ENCODE measurements at regions not wholly inside any gene's neighbourhood (a gene's known extent, or its start where the extent isn't known, plus 50 kb on each side); places are given as distances from the start of the nearest gene placed in this dataset.

DNA sequence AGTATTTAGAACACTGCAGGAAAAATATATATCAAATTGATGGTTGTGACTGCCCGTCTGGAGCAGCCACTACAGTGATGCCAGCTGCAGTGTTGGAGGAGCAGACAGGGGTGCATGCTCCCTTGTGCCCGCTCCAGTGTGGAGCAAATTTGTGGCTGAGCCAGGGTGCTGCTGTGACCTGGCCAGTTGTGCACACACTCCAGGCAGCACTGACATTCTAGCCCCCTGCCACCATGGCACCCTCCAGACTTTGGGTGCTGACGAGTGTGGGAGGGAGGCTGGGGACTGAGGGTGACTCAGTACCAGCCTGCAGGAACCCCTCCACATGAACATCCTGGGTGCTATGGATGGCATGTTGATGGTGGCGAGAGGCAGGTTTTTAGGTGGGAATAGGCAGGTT is 160.0 kb upstream of the PCDH15 start:
- DNase-seq = no peak

- DNase-seq = no peak
These were observed 157.8 kb upstream of the PCDH15 start for GRCh38 chr10:54958844-54959243.

DNA sequence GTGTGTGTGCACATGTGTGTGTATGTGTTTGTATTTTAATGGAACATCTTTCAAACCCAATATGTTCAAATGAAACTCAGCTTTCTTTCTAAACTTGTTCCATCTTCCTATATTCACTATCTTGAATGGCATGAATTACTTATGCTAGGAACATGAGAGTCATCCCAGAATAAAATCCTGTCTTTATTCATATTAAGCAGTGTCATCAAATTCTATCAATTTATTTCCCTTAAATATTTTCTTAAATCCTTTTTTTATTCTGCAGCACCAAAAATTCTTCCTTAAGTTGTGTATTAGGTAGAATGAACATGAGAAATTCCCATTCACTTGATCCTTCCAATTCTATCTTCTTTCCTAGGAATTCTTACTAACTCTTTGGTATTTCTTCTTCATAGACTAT is 146.6 kb upstream of the PCDH15 start:
- DNase-seq = no peak

GRCh38 chr10:54940418-54940817 is 139.4 kb upstream of the PCDH15 start:
- DNase-seq = no peak

GRCh38 chr10:54914049-54914448 is 113.0 kb upstream of the PCDH15 start:
- no peak for DNase-seq

DNA sequence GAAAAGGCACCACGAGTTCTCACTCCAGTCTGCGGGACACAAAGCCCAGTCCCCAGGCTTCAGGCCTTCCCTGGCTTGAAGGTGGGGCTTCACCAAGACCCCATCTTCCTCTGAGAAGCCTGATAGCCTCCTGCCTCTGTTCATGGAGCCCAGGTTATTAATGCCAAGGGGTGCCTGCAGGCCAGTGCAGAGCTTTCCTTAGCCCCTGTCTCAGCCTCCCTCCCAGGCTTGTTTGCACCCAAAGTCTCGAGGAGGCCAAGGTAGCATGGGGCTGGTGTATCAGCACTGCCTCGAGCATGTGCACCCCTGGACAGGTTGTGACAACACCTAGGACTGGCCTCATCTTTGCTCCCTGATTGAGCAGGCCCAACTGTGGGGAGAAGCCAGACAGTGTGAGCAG is 108.1 kb upstream of the PCDH15 start:
- DNase-seq = no peak

- DNase-seq = no peak
These were observed 107.0 kb upstream of the PCDH15 start for GRCh38 chr10:54908019-54908418.

GRCh38 chr10:54906940-54907339 is 105.9 kb upstream of the PCDH15 start:
- DNase-seq = no peak

DNA sequence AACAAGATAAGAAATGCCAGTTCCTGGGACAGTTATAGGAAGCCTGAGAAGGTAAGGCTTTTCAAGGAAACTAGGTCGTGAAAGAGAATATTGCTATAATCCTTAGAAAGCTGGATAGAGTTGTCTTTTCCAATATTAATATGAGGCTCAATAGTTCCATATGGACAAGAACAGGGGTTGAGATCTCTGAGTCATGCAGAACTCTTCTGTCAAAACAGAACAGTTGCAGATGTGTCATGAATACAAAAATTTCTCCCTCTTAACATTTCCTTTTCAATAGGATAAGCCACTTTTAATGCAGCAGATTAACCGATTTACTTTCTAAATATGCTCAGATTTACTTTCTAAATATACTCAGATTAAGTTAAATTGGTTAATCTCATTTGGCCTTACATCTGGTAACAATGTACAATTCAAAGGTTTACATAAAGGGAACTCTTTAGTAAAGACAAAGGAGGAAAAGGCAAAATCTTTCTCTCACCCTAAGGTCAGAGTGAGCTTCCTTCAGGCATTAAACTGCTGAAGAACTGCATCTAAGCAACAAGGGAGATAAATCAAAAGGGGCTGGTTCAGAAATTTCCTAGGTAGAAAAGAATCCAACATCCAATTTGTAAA is 104.7 kb upstream of the PCDH15 start:
- no peak for DNase-seq

GRCh38 chr10:54904833-54905232 is 103.8 kb upstream of the PCDH15 start:
- no peak for DNase-seq

DNA sequence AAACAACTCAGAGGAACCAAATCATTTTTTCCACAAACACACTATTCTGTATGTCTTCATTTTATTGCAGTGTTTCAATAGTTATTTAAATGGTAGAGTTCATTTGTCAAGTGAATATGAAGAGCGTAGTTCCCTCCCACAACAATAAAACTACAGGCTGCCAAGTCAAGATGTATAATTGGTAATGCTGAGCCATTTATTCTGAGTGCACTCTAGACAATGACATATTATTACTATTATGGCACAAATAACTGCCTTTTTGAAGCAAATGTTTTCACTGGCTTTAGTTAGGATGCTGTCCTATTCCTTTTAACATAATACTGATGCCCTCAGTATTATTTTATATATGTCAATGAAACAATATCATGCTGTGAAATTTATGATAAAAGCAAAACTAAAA is 102.7 kb upstream of the PCDH15 start:
- no peak for DNase-seq

- no peak for DNase-seq
These were observed 99.6 kb upstream of the PCDH15 start for GRCh38 chr10:54900584-54900983.

DNA sequence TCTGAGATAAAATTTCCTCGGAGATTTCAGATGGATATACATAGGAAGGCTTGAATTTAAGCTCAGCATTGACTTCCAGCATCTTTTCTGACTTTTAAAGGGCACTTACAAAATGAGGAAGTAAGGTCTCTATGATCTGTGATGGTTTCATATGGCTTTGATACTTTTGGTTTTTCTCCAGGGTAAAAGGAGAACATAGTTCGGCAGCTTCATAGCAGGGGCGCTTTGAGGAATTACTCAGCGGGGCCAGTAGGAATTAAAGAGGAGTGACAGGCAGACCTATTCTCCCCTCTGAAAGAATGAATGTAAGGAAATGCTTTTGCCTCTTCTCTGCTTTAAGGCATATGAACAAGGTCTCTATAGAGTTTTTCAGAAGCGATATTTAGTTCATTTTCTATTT is 80.0 kb upstream of the PCDH15 start:
- DNase-seq = no peak

GRCh38 chr10:54869022-54869421 is 68.0 kb upstream of the PCDH15 start:
- no peak for DNase-seq

DNA sequence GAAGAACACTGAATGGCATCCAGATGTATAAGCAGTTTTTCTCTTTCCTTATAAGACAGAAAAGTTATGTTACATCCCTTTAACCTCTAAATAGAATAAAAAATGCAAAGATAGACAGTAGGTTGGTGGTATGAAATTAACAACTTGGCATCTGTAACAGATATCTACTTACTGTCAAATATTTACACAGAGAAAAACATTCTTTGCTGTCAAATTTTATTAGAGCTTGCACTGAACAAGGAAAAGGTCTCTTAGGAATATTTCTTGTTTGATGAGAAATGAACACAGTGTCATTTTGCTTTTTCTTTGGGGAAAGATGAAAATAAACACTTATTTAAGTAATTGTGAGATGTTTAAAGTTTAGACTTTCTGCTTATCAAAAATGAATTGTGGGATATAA is 65.6 kb upstream of the PCDH15 start:
- no peak for DNase-seq

DNA sequence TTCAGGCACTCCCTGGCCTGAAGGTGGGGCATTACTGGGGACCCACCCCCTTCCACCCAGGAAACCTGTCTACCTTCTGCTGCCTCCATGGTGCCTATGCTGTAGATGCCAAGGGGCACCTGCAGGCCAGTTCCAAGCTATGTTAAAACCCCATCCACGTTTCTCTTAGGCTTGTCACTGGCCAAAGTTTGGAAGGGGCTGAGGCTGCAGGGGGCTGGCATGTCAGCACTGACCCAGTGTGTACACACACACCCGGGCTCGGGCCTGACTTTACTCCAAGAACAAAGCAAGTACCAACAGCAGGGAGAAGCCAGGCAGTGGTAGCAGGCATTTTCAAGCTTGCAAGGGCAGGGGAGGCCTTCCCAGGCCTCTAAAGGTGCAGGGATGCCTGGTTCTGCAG is 53.8 kb upstream of the PCDH15 start:
- DNase-seq = no peak

DNA sequence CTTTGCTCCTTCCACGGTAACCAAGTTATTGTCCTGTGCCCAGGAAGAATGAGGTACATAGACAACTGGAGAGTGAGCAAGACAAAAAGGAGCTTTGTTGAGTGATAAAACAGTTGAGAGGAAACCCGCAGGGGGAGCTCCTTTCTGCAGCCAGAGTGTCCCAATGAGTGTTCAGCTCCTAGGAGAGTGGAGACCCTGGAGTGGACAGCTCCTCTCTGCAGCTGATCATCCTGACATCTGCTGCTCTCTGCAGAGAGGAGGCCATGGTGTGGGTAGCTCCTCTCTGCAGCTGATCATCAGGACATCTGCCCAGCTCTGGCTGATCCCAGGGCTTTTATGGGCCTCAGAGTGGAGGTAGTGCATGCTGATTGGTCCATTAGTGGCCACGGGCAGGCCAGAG is 53.4 kb upstream of the PCDH15 start:
- DNase-seq = no peak

- no peak for DNase-seq
These were observed 52.9 kb upstream of the PCDH15 start for GRCh38 chr10:54853883-54854282.
